ENCODE measurements at regions not wholly inside any gene's neighbourhood (a gene's known extent, or its start where the extent isn't known, plus 50 kb on each side); places are given as distances from the start of the nearest gene placed in this dataset.

DNA sequence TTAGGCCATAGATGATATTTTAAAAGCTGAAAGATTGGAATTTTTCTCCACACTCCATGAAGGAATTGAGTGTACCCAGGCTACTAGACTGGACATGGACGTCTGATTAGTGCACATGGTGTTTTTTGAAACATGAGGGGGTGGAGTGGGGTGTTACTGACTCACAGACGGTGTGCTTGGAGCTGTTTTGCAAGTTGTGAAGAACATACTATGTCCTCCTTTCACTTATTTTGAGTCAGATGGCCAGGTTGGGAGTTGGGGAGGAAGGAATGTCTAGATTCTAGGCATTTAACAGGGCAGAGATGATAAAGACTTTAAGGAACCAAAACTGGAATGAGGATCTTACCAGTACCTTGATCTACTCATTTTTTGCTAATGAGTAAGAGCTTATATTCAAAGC is 158.1 kb upstream of the MTNR1B start:
- no peak for TF ChIP-seq CTCF (conservative IDR thresholded peaks at IDR 0.05 in 1 of 2, IDR thresholded peaks at IDR 0.05 in 1 of 2; ENCODE audit: extremely low read depth in 1 of 2, insufficient read depth in 1 of 2, low read depth in 1 of 2, low read length in 2 of 2)
- TF ChIP-seq EZH2 (IDR thresholded peaks at IDR 0.05; ENCODE audit: borderline replicate concordance, low read length) = no peak
